ENCODE measurements at regions not wholly inside any gene's neighbourhood (a gene's known extent, or its start where the extent isn't known, plus 50 kb on each side); places are given as distances from the start of the nearest gene placed in this dataset.

DNA sequence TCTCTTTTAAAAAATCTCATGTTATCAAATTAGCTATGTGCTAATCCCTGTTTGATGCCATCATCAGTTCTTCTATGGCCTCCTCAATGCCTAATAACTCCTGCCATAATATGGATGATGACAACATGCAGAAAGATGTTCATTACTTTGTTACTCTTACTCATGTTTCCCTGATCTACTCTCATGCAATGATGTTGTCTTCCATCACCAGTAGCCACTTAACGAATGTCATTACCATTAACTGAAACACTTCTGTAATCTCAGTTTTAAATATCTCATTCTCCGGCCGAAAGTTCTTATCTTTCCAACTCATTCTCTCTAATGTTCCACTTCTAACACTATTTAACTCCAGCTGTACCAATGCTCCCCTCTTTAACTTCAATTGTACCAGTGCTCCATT, 1187.7 kb downstream of the OTOL1 start:
- TF ChIP-seq, protein P1, sequence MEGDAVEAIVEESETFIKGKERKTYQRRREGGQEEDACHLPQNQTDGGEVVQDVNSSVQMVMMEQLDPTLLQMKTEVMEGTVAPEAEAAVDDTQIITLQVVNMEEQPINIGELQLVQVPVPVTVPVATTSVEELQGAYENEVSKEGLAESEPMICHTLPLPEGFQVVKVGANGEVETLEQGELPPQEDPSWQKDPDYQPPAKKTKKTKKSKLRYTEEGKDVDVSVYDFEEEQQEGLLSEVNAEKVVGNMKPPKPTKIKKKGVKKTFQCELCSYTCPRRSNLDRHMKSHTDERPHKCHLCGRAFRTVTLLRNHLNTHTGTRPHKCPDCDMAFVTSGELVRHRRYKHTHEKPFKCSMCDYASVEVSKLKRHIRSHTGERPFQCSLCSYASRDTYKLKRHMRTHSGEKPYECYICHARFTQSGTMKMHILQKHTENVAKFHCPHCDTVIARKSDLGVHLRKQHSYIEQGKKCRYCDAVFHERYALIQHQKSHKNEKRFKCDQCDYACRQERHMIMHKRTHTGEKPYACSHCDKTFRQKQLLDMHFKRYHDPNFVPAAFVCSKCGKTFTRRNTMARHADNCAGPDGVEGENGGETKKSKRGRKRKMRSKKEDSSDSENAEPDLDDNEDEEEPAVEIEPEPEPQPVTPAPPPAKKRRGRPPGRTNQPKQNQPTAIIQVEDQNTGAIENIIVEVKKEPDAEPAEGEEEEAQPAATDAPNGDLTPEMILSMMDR (conservative IDR thresholded peaks at IDR 0.05; ENCODE audit: low read length) = no peak
- TF ChIP-seq EZH2phosphoT487 (IDR thresholded peaks at IDR 0.05; ENCODE audit: borderline replicate concordance, low read depth, low read length) = no peak

Measured in OCI-LY7 (cell line).